ENCODE measurements at regions not wholly inside any gene's neighbourhood (a gene's known extent, or its start where the extent isn't known, plus 50 kb on each side); places are given as distances from the start of the nearest gene placed in this dataset.

- no peak for DNase-seq (ENCODE audit: low spot score)
Observed at GRCh38 chr4:26137288-26137687, 183.5 kb upstream of the RBPJ start.

DNA sequence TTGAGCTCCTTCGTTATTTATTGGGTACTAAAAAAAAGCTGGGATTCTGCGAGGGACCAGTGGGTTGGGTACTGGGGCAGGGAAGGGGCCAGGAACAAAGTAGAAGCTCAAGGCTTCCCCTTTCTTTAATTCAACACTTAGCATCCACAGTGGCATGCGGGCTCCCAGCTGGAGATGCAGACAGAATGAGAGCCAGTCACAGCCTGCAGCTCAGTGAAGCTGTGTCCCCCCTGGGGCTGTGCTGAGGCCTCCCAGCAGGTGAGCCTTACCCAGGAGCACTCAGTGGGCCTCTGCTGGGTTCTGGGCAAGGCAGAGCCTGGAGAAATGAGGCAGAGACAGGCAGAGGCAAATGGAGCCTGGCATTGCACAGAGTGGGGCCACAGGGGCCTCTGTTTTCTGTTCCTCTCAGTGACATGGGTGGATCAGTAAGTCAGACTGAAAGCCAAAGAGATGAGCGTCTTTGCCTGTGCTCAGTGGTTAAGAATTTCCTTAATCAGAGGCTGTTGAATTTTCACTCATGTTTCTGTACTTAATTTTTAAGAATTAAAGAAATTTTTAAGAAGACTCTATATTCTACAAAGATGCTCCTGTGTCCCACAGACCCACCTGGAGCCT is 181.4 kb upstream of the RBPJ start:
- no peak for DNase-seq (ENCODE audit: low spot score)

GRCh38 chr4:26140150-26140898 is 180.5 kb upstream of the RBPJ start:
- DNase-seq (ENCODE audit: low spot score), result no peak

GRCh38 chr4:26141051-26141721 is 179.6 kb upstream of the RBPJ start:
- DNase-seq (ENCODE audit: low spot score), result no peak

- DNase-seq (ENCODE audit: low spot score), result no peak
Observed at GRCh38 chr4:26141911-26142638, 178.7 kb upstream of the RBPJ start.

DNA sequence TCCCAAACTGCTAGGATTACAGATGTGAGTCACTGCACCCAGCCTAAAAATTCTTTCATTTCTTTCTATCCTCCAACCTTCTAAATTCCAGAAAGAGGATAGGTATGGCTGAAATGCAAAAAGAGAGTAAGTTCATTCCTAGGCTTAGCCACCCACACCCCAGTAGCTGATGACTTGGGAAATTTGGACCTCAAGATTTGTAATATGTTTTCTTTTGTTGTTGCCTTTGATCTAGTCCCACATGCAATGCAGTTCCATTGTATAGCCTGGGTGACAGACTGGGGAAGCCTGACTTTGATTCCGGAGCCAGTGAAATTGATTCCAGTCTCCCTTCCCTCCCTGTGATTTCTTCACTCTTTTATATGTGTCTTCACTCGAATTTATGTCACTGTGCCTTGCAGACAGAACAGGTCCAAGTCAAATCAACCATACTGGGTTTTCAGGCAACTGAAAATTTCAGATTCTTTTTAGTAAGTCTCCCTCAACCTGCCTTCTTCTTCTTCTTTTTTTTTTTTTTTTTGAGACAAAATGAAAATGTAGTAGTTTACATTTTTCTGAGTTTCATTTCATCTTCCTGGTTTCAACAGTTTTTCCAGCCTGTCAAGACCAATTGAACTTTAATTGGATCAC is 176.2 kb upstream of the RBPJ start:
- DNase-seq (ENCODE audit: low spot score), result no peak

DNA sequence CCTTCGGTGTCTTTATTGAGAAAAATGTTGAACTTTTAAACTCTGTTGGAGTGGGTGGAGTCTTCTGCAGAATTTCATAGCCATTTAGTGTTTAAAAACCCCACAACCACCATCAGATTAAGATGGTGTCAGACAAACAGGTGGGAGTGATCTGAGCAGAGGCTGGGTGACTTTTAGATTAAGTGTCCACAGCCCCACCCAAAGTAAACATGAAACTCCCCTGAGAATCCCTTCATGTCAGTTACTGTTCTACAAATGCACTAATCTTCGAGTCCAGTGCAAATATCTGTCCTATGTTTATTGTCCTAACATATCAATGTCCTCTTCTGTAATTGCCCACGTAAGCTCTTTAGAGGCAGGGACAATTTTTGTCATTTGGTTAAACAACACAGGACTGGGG is 175.6 kb upstream of the RBPJ start:
- DNase-seq (ENCODE audit: low spot score), result no peak

DNA sequence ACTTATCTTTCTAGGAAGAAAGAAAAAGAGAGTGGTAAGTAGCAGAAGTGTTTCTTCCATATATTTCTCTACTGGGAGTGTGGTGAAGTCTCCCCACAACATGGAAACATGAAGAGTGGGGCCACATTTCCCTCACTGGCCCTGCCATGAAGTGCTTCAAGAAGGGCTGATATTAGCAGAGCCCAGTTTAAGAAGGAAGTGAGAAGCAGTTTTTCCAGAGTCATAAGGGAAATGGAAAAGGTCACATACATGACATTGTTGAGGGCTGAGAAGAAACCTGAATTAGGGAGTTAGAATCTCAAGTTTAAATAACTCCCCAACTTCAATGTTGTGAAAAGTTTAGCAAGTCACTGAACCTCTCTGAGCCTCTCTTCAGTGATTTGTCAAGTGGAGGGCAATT is 171.9 kb upstream of the RBPJ start:
- DNase-seq (ENCODE audit: low spot score), result no peak

GRCh38 chr4:26150948-26151347 is 169.9 kb upstream of the RBPJ start:
- peak; percentile 59 for DNase-seq (ENCODE audit: low spot score)

- no peak for DNase-seq (ENCODE audit: low spot score)
Observed at GRCh38 chr4:26151615-26152014, 169.2 kb upstream of the RBPJ start.

DNA sequence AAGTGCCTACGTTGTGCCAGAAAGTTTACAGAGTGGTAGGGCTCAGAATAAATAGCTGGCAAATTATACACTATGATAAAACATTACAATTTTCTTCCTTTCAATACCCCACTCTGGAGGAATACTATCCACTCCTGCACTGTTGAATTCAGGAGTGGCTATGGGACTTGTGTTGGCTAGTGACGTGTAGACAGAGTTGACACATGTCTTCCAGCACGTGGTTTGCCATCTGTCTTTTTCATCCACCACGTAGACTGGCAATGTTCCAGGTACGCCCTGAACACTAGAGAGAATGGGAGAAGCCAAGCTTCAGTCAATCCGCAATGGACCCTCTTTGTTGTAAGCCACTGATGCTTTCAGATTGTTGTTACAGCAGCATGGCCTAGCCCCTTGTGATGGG is 168.8 kb upstream of the RBPJ start:
- no peak for DNase-seq (ENCODE audit: low spot score)

GRCh38 chr4:26157541-26157940 is 163.3 kb upstream of the RBPJ start:
- no peak for DNase-seq (ENCODE audit: low spot score)

DNA sequence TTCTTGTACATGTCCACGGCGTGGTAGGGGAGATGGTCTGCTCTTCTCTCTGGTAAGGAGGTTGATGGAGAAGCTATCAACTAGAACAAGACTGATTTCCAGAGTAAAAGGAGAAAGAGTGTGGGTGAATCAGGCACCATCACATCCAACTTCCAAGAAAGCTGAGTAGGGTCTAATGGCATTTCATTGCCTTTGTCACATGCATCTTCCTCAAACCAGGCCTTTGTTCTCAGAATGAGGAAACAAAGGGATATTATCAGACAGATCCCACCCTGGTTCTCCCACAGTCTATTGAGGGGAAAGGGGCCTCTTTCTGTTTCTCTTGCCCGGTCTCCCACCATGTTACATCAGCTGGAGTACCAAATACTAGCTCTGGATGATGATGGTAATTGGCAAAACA is 160.2 kb upstream of the RBPJ start:
- DNase-seq (ENCODE audit: low spot score), result no peak

GRCh38 chr4:26161030-26161824 is 159.6 kb upstream of the RBPJ start:
- peak; percentile 27 for DNase-seq (ENCODE audit: low spot score)

- DNase-seq (ENCODE audit: low spot score), result no peak
Observed at GRCh38 chr4:26162101-26162500, 158.7 kb upstream of the RBPJ start.

DNA sequence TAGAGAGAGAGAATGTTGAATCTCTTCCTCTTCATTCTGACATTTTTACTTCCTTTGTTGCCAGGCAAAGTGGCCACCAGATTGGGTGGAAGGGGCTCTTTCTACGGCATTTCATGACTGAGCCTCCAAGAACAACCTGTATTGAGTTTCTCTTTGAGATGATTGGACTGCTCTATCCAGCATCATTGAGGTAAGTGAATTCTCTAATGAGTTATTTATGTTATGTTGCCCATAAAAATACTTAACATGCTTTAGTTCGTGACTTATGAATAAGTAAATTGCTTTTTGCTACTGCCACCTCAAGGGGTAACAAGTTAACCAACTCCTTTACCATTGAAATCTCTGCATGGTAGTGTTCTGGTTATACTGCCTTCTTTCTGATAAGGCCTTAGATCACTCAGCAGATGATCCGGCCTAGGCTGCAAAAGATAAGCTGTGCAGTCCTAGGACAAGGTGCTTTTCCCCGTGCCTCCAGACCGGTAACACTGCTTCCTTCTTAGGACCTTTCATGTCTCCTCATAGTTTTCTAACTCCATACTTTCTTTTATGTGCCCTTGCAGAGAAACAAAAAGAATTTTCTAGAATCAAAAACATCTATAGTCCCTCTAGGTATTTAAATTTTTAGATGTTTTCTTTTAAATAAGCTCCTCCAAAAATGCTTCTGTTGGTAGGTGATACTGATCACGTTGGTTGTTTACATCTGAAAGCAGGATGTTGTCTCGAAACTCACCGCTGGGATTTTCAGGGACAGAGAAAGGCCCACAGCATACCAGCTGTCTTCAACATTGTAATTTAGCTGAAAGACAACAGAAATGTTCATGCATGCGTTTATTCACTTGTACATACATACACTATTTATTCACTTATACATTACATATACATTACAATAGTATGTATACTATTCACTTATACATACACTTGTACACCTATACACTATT is 157.1 kb upstream of the RBPJ start:
- DNase-seq (ENCODE audit: low spot score), result no peak

GRCh38 chr4:26171501-26171900 is 149.3 kb upstream of the RBPJ start:
- no peak for DNase-seq (ENCODE audit: low spot score)

- no peak for DNase-seq (ENCODE audit: low spot score)
Observed at GRCh38 chr4:26171941-26172340, 148.9 kb upstream of the RBPJ start.

DNA sequence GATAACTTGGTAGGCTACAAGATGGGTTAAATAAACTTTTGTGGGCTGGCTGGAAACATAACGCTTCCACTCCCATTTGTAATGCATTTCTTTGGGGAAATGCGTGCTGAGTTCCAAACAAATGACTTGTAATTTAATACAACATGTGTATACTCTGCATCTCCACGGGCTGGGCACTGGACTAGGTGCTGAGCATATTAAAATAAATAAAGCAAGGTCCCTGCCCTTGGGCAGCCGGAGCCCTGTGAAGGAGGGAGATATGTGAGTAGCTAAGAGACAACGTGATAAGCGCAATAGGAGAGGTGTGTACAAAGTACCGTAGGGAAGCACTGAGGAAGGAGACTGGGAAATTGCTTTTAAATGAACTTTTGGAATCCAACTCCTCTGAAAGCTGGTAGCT is 147.2 kb upstream of the RBPJ start:
- no peak for DNase-seq (ENCODE audit: low spot score)

GRCh38 chr4:26174027-26174426 is 146.8 kb upstream of the RBPJ start:
- DNase-seq (ENCODE audit: low spot score), result no peak

All from RKO (cell line).